Fibroblast of skin of left quadriceps (primary cell): ENCODE measurements at regions not wholly inside any gene's neighbourhood (a gene's known extent, or its start where the extent isn't known, plus 50 kb on each side); places are given as distances from the start of the nearest gene placed in this dataset.
A peak's percentile ranks its signal among the peaks of the same experiment; 100 is the strongest.

Experiments
- DNase-seq, 2 experiments: peaks; one replicate each; pipeline ENCODE4 v3.0.0-alpha.2; 2013; ENCODE audit warnings: low read depth in 2 of 2

DNA sequence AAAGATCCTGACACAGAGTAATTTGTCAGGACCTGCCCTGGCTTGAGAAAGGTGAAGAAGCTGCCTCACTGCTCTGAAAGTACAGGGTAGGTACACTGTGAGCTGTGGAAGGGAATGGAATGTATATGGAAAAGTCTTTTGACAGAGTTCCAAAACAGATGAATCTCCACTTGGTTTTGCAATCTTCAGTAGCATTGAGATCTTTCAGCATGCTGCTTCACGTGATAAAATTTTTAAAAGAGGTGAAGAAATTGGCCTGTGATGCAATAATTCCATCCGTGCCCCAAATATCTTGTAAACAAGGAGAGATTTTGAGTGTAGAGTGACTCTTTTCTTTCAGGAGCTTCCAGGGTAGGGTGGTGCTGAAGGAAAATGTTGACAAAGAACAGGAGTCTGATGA lies 123.1 kb downstream of the OSR1 start:
- peak; percentile 72 to 73 for DNase-seq

- no peak for DNase-seq
Measured at GRCh38 chr2:19232312-19232711, 126.1 kb downstream of the OSR1 start.

- DNase-seq, result no peak
Measured at GRCh38 chr2:19231625-19232024, 126.8 kb downstream of the OSR1 start.

- no peak for DNase-seq
Measured at GRCh38 chr2:19230626-19231025, 127.8 kb downstream of the OSR1 start.

- DNase-seq, result no peak
Measured at GRCh38 chr2:19228715-19229114, 129.7 kb downstream of the OSR1 start.

DNA sequence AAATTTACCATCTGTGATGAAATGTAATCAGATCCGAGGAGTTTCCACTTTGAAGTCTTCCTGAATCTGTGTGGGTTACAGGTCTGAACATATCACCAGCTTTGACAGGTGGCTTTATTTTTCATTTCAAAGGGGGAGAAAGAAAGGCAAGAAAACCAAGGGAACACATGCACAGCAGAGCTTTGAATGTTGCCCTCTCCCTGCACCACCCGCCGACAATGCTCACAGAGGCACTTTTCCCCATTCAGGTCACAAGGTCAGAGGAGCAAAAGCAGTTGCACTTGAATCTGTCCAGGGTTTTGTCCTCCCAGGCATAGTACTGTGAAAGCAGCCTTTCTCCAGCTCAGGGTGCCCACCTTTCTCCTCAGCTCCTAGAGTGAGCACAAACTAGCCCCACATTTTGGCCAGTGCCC lies 130.2 kb downstream of the OSR1 start:
- no peak for DNase-seq

DNA sequence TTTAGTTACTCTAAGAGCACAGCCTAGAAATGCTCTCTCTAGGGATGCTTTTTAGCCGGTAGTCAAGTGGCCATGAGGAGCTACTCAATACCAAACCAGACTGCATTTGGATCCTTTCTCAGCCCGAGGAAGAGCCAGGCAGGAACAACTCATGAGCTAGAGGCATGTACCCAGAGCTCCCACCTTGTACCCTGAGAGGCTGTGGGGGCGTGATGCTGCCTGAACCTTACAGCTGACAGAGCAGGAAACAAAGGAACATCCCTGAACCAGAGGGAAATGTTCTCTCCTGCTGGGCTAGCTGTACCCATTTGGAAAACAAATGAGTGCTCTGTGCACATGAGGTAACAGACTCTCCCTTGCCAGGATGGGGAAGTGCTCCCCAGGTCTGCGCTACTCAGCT lies 131.6 kb downstream of the OSR1 start:
- DNase-seq, result no peak

DNA sequence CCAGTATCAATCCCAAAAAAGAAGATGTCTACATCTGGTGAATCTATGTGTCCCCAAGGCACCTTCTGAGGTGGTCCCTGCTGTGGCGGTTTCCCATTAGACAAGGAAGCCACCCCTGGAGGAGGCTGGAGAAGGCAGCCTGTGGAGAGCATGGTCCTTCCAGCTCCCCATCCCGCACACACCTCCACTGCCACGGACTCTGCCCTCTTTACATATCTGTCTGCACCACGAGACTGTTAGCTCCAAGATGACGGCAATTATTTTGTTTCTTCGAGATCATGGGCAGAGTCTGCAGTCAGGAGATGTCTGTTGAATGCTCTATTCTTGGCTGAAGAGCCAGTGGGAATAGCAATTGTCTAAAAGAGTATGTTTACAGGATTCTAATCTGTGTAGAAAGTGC lies 132.0 kb downstream of the OSR1 start:
- DNase-seq, result no peak

- no peak for DNase-seq
Measured at GRCh38 chr2:19225931-19226330, 132.5 kb downstream of the OSR1 start.

- DNase-seq, result no peak
Measured at GRCh38 chr2:19225126-19225525, 133.3 kb downstream of the OSR1 start.

- no peak for DNase-seq
Measured at GRCh38 chr2:19224486-19224885, 133.9 kb downstream of the OSR1 start.

- no peak for DNase-seq
Measured at GRCh38 chr2:19224011-19224410, 134.4 kb downstream of the OSR1 start.

GRCh38 chr2:19219060-19219459 lies 139.4 kb downstream of the OSR1 start:
- no peak for DNase-seq

DNA sequence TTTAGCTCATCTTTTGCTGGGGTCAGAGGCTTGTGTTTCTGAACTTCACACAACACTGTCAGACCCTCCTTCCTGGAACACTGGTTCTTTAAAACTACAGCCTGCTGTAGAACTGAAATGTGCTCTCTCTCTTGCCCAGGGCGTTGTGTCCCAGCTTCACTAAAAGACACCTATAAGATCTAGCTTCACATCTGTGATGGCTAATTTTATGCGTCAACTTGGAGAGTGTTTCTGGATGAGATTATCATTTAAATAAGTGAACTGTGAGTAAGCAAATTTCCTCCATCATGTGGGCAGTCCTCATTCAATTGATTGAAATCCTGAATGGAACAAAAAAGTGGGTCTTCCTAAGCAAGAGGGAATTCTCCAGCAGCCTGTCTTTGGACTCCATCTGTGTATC lies 140.3 kb downstream of the OSR1 start:
- no peak for DNase-seq

DNA sequence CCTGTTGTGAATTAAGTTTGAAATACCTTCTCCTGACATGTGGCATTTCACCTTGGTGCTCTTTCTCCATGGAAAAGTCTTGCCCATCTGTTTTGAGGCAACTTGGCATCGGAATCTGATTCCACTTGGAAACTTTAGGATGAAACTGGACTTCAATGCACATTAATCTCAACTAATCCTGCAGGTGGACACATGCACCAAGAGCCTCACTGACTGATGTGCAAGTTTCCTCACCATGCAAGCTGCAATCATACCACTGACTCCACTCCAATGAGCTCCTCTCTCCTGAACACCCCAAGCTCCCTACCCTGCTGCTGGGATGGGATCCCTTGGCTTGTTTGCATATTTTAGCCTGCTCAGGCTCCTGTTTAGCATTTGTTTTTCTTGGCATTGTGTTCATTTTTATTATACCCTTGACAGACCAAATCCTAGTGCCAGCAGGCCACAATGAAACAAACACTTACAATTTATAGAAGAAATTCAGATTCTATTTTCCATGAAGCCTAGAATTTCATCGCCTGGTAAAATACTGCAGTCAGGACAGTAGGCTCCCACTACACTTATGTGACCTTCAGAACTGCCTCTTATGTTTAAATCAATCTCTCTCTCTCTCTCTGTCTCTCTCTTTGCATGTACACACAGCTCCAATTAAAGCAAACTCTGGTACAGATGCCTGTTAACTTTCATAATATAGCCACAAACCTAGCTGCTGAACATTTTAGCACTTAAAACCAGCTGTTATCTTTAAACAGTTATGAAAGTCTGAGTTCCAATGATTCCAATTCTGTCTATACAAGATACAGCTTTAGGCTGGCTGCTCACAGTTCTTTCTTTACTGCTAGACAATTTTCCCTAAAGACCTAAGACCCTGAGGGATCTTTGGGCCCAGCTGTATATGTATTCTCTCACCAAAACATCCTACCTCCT lies 141.5 kb downstream of the OSR1 start:
- DNase-seq, result no peak

DNA sequence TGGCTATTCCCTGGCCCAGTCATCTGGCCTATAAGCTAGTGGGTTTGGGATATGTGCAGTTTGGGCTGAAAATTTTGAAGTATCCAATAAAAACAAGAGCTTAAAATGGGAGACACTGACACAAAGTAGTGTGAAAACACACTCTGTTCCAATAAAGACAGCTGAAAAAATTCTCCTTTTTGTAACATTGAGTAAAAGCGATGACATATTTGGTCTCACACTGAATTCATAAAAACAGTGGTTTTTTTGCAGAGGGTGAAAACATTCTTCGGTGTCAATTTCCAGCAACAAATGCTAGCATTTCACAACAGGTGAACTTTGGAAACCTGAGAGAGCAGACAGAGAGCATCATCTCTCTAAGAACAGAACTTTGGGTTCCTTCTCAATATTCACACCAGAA lies 142.2 kb downstream of the OSR1 start:
- no peak for DNase-seq

DNA sequence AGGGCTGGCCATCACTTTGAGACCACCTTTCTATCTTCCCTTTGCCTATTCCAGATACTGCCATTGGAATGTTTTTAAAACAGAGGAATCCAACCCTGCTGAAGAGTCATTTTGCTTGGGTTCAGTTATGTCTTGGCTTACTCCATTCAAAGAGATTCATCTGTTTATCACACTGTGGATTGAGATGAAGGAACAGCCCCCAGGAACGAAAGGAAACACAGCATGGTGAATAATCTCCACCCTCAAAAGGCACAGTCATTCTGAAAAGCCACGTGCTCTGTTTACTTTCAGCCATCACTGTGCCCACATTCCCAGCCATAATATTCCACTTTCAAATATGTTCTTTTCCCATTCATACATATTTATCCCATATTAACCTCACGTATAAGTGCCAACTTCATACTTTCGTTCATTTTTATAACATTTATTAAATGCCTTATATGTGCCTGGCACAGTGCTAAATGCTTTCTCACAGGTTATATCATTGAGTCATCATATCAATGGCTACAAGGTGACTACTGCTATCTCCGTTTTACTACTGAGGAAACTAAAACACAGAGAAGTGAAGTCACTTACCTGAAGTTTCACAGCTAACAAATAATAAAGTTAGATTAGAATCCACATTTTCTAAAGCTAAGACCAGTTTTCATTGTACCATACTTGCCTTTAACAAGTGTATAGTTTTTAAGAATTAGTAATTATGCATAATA lies 143.6 kb downstream of the OSR1 start:
- no peak for DNase-seq

DNA sequence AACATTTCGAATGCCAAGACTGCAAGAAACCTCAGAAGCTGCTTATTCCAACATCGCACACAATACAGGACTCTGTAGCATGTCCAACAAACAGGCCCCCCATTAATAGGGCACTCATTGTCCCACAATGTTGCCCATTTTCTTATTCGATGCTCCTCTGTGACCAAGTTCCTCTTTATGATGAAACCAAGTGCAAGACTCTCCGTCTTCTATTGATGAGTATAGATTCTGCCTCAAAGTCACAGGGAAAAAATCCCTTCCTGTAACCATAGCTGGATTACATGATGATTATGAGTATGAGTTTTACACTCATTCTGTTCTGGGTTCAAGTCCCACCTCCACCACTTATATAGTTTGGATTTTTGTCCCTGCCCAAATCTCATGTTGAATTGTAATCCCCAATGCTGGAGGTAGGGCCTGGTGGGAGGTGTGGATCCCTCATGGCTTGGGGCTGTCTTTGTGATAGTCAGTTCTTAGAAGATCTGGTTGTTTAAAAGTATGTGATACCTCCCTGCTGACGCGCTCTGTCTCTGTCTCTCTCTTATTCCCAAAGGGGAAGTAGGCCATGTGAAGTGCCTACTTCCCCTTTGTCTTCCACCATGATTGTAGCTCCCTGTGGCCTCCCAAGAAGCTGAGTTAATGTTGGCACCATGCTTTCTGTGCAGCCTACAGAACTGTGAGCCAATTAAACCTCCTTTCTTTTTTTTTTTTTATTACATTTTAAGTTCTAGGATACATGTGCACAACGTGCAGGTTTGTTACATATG lies 148.7 kb downstream of the OSR1 start:
- DNase-seq, result no peak

DNA sequence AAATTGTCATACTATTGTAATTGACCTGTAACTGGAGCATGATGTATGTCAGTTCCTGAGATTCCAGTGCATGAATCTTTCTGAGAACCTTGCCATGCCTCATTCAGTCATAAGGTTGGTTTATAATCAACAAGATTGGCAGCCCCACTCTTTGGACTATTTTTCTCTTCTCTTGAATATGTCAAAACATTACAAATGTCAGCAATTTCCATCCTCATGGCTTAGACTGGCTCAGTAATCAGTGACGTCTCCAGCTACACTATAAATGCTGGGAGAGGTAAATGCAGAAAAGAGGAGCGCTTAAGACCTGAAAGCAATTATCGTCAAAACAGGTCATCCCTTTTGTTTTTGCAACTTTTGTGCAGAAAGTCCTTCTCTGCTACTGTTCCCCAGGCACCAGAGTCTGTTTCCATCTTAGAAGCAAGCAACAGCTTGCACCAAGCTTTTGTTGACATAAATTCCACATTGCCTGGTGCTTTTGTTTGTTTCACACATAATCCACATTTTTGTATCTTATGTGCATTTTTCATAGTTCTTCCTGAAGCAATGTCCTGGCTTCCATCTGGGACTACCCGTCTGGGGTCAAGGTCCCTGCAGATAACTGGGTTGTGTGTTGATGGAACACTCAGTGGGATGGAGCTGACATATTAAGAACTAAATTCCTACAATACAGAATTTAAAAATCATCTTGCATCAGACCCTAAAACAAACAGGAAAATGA lies 149.8 kb downstream of the OSR1 start:
- DNase-seq, result no peak

- DNase-seq, result no peak
Measured at GRCh38 chr2:19207452-19207851, 151.0 kb downstream of the OSR1 start.

DNA sequence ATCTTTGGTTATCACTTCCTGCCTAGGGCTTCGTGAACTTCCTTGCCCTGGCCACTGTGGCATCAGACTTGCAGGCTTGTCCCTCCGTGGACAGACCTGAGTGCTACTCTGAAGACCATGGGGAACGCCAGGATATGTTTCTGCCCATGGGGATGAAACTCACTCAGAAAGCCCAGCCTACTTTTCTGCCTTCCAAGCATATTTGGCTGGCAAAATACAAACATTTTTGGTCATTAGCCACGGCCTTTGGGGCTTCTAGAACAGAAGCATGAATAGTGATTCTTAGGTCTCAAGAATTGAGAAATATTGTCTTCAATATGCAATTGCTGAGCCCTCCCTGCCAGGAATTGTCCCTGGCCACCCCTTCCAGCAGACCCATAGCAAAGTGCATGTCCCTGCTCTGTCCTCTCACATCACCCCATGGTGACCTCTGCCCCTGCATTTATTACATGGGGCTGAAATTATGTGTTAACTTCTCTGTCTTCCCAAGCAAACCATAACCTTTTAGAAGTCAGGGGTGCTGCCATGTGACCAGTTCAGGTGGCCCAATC lies 152.4 kb downstream of the OSR1 start:
- no peak for DNase-seq
